ENCODE measurements at regions not wholly inside any gene's neighbourhood (a gene's known extent, or its start where the extent isn't known, plus 50 kb on each side); places are given as distances from the start of the nearest gene placed in this dataset.

DNA sequence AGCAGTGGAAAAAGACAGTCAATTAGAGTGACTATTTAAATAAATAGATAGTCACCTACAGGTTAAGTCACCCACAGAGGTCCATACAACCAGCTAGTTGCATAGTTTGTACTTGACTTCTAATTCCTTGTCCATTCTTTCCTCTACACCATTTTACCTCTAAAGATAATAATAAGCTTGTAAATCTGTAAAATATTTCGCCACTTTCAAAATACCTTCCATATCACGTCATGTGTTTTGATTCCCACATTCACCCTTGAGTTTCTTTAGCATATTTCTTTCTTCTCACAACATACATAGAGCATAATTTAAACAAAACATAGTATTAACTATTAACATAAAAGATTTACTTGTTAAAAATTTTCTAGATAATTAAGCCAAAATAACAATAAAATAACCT, 689.6 kb downstream of the MECOM start:
- TF ChIP-seq, protein P1, sequence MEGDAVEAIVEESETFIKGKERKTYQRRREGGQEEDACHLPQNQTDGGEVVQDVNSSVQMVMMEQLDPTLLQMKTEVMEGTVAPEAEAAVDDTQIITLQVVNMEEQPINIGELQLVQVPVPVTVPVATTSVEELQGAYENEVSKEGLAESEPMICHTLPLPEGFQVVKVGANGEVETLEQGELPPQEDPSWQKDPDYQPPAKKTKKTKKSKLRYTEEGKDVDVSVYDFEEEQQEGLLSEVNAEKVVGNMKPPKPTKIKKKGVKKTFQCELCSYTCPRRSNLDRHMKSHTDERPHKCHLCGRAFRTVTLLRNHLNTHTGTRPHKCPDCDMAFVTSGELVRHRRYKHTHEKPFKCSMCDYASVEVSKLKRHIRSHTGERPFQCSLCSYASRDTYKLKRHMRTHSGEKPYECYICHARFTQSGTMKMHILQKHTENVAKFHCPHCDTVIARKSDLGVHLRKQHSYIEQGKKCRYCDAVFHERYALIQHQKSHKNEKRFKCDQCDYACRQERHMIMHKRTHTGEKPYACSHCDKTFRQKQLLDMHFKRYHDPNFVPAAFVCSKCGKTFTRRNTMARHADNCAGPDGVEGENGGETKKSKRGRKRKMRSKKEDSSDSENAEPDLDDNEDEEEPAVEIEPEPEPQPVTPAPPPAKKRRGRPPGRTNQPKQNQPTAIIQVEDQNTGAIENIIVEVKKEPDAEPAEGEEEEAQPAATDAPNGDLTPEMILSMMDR (IDR thresholded peaks at IDR 0.05 in 2 of 3, conservative IDR thresholded peaks at IDR 0.05 in 1 of 3; ENCODE audit: borderline replicate concordance in 1 of 3, insufficient read depth in 1 of 3, low read depth in 2 of 3, low read length in 2 of 3) = no peak
- no peak for TF ChIP-seq EGR1 (IDR thresholded peaks at IDR 0.05; ENCODE audit: low read depth)
- TF ChIP-seq, protein P2, sequence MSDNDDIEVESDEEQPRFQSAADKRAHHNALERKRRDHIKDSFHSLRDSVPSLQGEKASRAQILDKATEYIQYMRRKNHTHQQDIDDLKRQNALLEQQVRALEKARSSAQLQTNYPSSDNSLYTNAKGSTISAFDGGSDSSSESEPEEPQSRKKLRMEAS (IDR thresholded peaks at IDR 0.05) = no peak
- no peak for TF ChIP-seq YY1 (IDR thresholded peaks at IDR 0.05; ENCODE audit: extremely low read depth, insufficient replicate concordance, low read depth, low read length)
- TF ChIP-seq JUND (IDR thresholded peaks at IDR 0.05) = no peak
- TF ChIP-seq POLR2A (IDR thresholded peaks at IDR 0.05; ENCODE audit: borderline replicate concordance, extremely low read depth, insufficient read depth, insufficient read length) = no peak
- no peak for TF ChIP-seq ELF1 (IDR thresholded peaks at IDR 0.05; ENCODE audit: borderline replicate concordance, low read depth)
- TF ChIP-seq RAD21 (IDR thresholded peaks at IDR 0.05; ENCODE audit: low read depth) = no peak
